ENCODE measurements at regions not wholly inside any gene's neighbourhood (a gene's known extent, or its start where the extent isn't known, plus 50 kb on each side); places are given as distances from the start of the nearest gene placed in this dataset.
A peak's percentile ranks its signal among the peaks of the same experiment; 100 is the strongest.

DNA sequence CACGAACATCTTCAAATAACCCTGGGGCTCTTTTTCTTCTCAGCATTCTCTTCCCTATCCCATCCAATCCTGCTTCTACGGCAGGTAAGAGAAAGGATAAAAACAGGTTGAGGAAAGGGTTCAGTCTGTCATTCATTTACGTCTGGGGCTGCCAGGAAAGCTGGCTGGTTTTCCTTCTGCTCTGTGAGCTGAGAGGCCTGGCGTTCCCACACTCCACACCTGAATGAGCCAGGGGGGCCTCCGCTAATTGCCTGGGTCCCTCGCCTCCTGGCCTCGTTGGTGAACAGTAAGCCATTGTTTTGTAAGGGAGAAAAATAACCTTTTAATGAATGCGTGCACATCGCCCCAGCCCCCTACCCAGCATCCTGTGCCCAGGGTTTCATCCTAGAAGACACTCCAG is 70.8 kb upstream of the SIM2 start:
- H3K9me3 Mint-ChIP-seq (ENCODE audit: unreplicated experiment) = no peaks in the 10 kb centered on the region
- no peak for DNase-seq
- TF ChIP-seq, protein P1, sequence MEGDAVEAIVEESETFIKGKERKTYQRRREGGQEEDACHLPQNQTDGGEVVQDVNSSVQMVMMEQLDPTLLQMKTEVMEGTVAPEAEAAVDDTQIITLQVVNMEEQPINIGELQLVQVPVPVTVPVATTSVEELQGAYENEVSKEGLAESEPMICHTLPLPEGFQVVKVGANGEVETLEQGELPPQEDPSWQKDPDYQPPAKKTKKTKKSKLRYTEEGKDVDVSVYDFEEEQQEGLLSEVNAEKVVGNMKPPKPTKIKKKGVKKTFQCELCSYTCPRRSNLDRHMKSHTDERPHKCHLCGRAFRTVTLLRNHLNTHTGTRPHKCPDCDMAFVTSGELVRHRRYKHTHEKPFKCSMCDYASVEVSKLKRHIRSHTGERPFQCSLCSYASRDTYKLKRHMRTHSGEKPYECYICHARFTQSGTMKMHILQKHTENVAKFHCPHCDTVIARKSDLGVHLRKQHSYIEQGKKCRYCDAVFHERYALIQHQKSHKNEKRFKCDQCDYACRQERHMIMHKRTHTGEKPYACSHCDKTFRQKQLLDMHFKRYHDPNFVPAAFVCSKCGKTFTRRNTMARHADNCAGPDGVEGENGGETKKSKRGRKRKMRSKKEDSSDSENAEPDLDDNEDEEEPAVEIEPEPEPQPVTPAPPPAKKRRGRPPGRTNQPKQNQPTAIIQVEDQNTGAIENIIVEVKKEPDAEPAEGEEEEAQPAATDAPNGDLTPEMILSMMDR (IDR thresholded peaks at IDR 0.05; ENCODE audit: insufficient read depth in 1 of 2, low read depth in 1 of 2, low read length in 1 of 2, severe bottlenecking in 1 of 2, unreplicated experiment in 1 of 2) = no peak
- POLR2A ChIA-PET = no interaction called here
- H3K36me3 Mint-ChIP-seq (ENCODE audit: insufficient read depth, unreplicated experiment) = no peaks in the 10 kb centered on the region
- CTCF ChIA-PET = no interaction called here
- no peaks in the 10 kb centered on the region for H3K4me1 ChIP-seq
- no peaks in the 10 kb centered on the region for H3K27me3 ChIP-seq (replicated peaks; ENCODE audit: control insufficient read depth, insufficient read depth, low read length)
- intact Hi-C loops (cut with micrococcal nuclease; ENCODE audit: unreplicated experiment) = no loop called here
- H3K27me3 Mint-ChIP-seq (ENCODE audit: insufficient read depth, unreplicated experiment) = peaks cover 2% of the 10 kb centered on the region
- no peak overlapping the region for H3K4me3 Mint-ChIP-seq (ENCODE audit: unreplicated experiment)
- H3K27ac Mint-ChIP-seq (ENCODE audit: unreplicated experiment) = no peak overlapping the region
- no peaks in the 10 kb centered on the region for H3K36me3 ChIP-seq (ENCODE audit: control insufficient read depth, insufficient read depth, low read length)
- H3K4me3 ChIP-seq (ENCODE audit: low read depth, low read length) = no peak overlapping the region
- BruUV-seq (replicated peaks) = no TSS peak
- no peaks in the 10 kb centered on the region for H3K9me3 ChIP-seq
- no peaks in the 10 kb centered on the region for H3K4me1 Mint-ChIP-seq (ENCODE audit: low read depth, unreplicated experiment)

DNA sequence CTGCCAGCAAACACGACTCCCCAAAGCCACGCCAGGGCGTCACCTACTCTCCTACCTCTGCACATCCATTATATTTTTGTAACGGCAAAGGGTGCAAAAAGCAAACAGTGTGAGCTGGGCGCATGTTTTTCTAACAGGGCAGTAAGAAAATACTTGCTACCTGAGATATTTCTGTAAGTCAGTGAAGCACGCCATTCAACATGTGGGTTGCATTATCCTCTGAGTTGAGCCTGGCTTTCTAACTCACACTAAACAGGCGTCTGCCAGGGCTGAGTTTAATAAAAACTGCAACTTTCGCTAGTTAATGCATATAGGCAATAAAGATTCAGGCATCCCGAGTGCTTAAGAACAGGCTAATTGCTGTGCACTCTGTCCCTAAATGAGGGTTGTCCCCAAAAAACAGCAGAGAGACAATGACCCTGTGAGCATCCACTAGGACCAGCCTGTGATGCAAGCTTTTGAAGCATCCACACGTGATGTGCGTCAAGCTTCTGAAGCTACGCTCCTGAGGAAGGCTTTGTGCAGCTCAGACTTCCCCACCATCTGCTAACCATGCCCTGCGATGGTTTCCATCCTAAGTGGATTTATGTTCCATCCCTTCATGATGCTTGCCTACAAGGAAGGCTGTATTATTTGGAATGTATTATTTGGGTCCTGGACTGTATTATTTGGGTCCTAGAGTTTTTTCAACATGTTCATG is 70.0 kb upstream of the SIM2 start:
- Histone ChIP-seq H3K9me3 (no peaks in the 10 kb centered on the region), H3K4me1 (no peaks in the 10 kb centered on the region), H3K27me3 (replicated peaks; ENCODE audit: control insufficient read depth, insufficient read depth, low read length) (no peaks in the 10 kb centered on the region), H3K36me3 (ENCODE audit: control insufficient read depth, insufficient read depth, low read length) (no peaks in the 10 kb centered on the region), H3K4me3 (ENCODE audit: low read depth, low read length) (no peak overlapping the region)
- Mint-ChIP-seq H3K27me3 (ENCODE audit: insufficient read depth, unreplicated experiment) (peaks cover 2% of the 10 kb centered on the region), H3K9me3 (ENCODE audit: unreplicated experiment) (no peaks in the 10 kb centered on the region), H3K27ac (ENCODE audit: unreplicated experiment) (no peak overlapping the region), H3K4me1 (ENCODE audit: low read depth, unreplicated experiment) (no peaks in the 10 kb centered on the region), H3K36me3 (ENCODE audit: insufficient read depth, unreplicated experiment) (no peaks in the 10 kb centered on the region), H3K4me3 (ENCODE audit: unreplicated experiment) (no peak overlapping the region)
- ChIA-PET POLR2A (no interaction called here), CTCF (interaction anchor here (0.6 to 1.5 kb wide), 3 partner anchors 70 to 740 kb away, joined by 3 to 5 read pairs (median 3); partner anchors contain the start of gene SIM2)
- TF ChIP-seq, protein P1 (IDR thresholded peaks at IDR 0.05; ENCODE audit: insufficient read depth in 1 of 2, low read depth in 1 of 2, low read length in 1 of 2, severe bottlenecking in 1 of 2, unreplicated experiment in 1 of 2) = no peak
- intact Hi-C loops (cut with micrococcal nuclease; ENCODE audit: unreplicated experiment) = no loop called here
- BruUV-seq (replicated peaks) = no TSS peak
- no peak for DNase-seq

DNA sequence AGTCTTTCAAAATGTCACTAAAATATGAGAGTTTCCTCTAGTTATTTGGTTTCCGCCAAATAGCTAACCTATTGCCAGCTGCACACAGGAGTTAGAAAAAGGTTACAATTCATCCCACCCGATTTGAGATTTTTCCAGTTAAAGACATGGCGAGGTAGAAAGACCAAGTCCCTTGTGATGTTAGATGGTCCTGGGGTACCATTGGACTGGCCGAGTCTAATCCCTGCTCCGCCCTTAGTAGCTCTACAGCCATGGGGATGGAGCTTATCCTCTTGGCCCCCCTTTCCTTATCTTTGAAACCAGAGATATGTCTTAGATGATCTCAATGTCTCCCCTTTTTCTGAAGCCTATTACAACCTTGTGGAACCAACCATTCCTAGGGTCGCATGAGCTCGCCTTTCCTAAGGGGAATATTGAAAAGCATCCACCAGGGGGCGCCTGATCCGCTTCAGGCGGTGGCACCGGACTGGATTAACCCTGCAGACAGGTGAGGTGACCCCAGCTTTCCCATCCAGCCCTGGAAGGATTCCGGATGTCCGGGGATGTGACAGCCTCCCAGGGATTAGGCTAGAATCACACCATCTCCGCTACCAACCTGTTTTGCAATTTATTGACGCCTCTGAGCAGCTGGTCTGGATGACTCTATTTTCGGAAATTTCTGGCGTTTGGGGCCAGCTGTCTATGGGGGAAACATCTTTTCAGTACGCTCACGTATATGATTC is 68.3 kb upstream of the SIM2 start:
- H3K27ac Mint-ChIP-seq (ENCODE audit: unreplicated experiment) = no peak overlapping the region
- intact Hi-C loops (cut with micrococcal nuclease; ENCODE audit: unreplicated experiment) = loop anchor here (1.0 to 5.0 kb wide), 2 partner anchors 224 to 287 kb away; no protein-coding TSS in a partner anchor
- H3K36me3 Mint-ChIP-seq (ENCODE audit: insufficient read depth, unreplicated experiment) = no peaks in the 10 kb centered on the region
- H3K4me3 ChIP-seq (ENCODE audit: low read depth, low read length) = no peak overlapping the region
- TF ChIP-seq, protein P1 (IDR thresholded peaks at IDR 0.05; ENCODE audit: insufficient read depth in 1 of 2, low read depth in 1 of 2, low read length in 1 of 2, severe bottlenecking in 1 of 2, unreplicated experiment in 1 of 2) = peak; percentile 66 to 87
- H3K27me3 Mint-ChIP-seq (ENCODE audit: insufficient read depth, unreplicated experiment) = peaks cover 2% of the 10 kb centered on the region
- peaks cover 4% of the 10 kb centered on the region for H3K9me3 Mint-ChIP-seq (ENCODE audit: unreplicated experiment)
- H3K9me3 ChIP-seq = no peaks in the 10 kb centered on the region
- no peaks in the 10 kb centered on the region for H3K27me3 ChIP-seq (replicated peaks; ENCODE audit: control insufficient read depth, insufficient read depth, low read length)
- no peaks in the 10 kb centered on the region; the same call in 1 of the 2 replicates for H3K36me3 ChIP-seq (ENCODE audit: control insufficient read depth, insufficient read depth, low read length)
- no peak overlapping the region for H3K4me3 Mint-ChIP-seq (ENCODE audit: unreplicated experiment)
- H3K4me1 ChIP-seq = no peaks in the 10 kb centered on the region
- DNase-seq = peak; percentile 74 to 81
- ChIA-PET CTCF (interaction anchor here (0.6 to 2.4 kb wide), 14 partner anchors 17 to 1393 kb away, joined by 3 to 23 read pairs (median 3); no protein-coding TSS in a partner anchor), POLR2A (interaction anchor here (0.5 kb wide), 1 partner anchor 311 kb away, joined by 3 read pairs; the partner anchor contains the start of gene MORC3)
- BruUV-seq (replicated peaks) = no TSS peak
- H3K4me1 Mint-ChIP-seq (ENCODE audit: low read depth, unreplicated experiment) = no peaks in the 10 kb centered on the region

All from Caco-2 (cell line).